H9 (cell line): ENCODE measurements at regions not wholly inside any gene's neighbourhood (a gene's known extent, or its start where the extent isn't known, plus 50 kb on each side); places are given as distances from the start of the nearest gene placed in this dataset.
"Not testable (repeated sequence)": the region's sequence is repeated elsewhere in the genome, so short reads cannot be mapped to it uniquely, and the experiment has no call there.

ENCODE experiments used
- DNase-seq: peaks from one replicate; pipeline ENCODE4 v3.0.0-alpha.2; 2017
- H2AFZ ChIP-seq: one replicate; pipeline ENCODE4 v1.6.1; 2013; ENCODE audit warnings: mild to moderate bottlenecking, low read length, control low read depth, moderate library complexity
- H2AK5ac ChIP-seq: 2 replicates; pipeline ENCODE4 v1.6.1; 2013; ENCODE audit warnings: low read length, control low read depth, mixed read lengths; ENCODE audit not compliant: insufficient read length
- H2BK120ac ChIP-seq: one replicate; pipeline ENCODE4 v1.6.1; 2013; ENCODE audit warnings: low read depth, mild to moderate bottlenecking, low read length, control low read depth, inconsistent platforms; ENCODE audit not compliant: poor library complexity, severe bottlenecking
- H2BK12ac ChIP-seq: 2 replicates; pipeline ENCODE4 v1.6.1; 2013; ENCODE audit warnings: low read length, control low read depth, mixed read lengths, low read depth; ENCODE audit not compliant: insufficient read length
- H2BK15ac ChIP-seq: 2 replicates; pipeline ENCODE4 v1.6.1; 2013; ENCODE audit warnings: low read depth, low read length, control low read depth
- H2BK20ac ChIP-seq: one replicate; pipeline ENCODE4 v1.6.1; 2013; ENCODE audit warnings: low read depth, mild to moderate bottlenecking, low read length, control low read depth, inconsistent platforms; ENCODE audit not compliant: poor library complexity, severe bottlenecking
- H2BK5ac ChIP-seq: 2 replicates; pipeline ENCODE4 v1.6.1; 2013; ENCODE audit warnings: low read length, control low read depth, mixed read lengths; ENCODE audit not compliant: insufficient read length
- H3K14ac ChIP-seq: 2 replicates; pipeline ENCODE4 v1.6.1; 2013; ENCODE audit warnings: low read length, control low read depth; ENCODE audit not compliant: insufficient read depth
- H3K18ac ChIP-seq: 2 replicates; pipeline ENCODE4 v1.6.1; 2013; ENCODE audit warnings: low read depth, mild to moderate bottlenecking, mixed read lengths, low read length, control low read depth; ENCODE audit not compliant: insufficient read length
- H3K23ac ChIP-seq: 2 replicates; pipeline ENCODE4 v1.6.1; 2013; ENCODE audit warnings: low read length, control low read depth, mixed read lengths, low read depth; ENCODE audit not compliant: insufficient read length
- H3K23me2 ChIP-seq: 2 replicates; pipeline ENCODE4 v1.6.1; 2013; ENCODE audit warnings: low read depth, mild to moderate bottlenecking, mixed read lengths, low read length, control low read depth; ENCODE audit not compliant: insufficient read length, poor library complexity, severe bottlenecking
- H3K27ac ChIP-seq: 2 replicates; pipeline ENCODE4 v1.5.1; 2013; ENCODE audit warnings: low read length, control low read depth, mixed read lengths, low read depth; ENCODE audit not compliant: insufficient read length
- H3K27me3 ChIP-seq: 2 replicates; pipeline ENCODE4 v1.6.1; 2013; ENCODE audit warnings: low read length, control low read depth, inconsistent platforms; ENCODE audit not compliant: insufficient read depth
- H3K4ac ChIP-seq: 2 replicates; pipeline ENCODE4 v1.6.1; 2013; ENCODE audit warnings: low read depth, mild to moderate bottlenecking, control low read depth, inconsistent platforms, low read length, moderate library complexity
- H3K4me1 ChIP-seq: 2 replicates; pipeline ENCODE4 v1.6.1; 2013; ENCODE audit warnings: low read length, control low read depth, inconsistent platforms; ENCODE audit not compliant: insufficient read depth
- H3K4me2 ChIP-seq: 2 replicates; pipeline ENCODE4 v1.6.1; 2013; ENCODE audit warnings: low read length, control low read depth, mixed read lengths; ENCODE audit not compliant: insufficient read length, insufficient read depth
- H3K56ac ChIP-seq: 2 replicates; pipeline ENCODE4 v1.6.1; 2013; ENCODE audit warnings: low read depth, mild to moderate bottlenecking, mixed read lengths, low read length, control low read depth; ENCODE audit not compliant: insufficient read length
- H3K79me1 ChIP-seq: 2 replicates; pipeline ENCODE4 v1.6.1; 2013; ENCODE audit warnings: low read depth, mild to moderate bottlenecking, moderate library complexity, low read length, control low read depth, inconsistent platforms; ENCODE audit not compliant: insufficient read depth, poor library complexity, severe bottlenecking
- H3K79me2 ChIP-seq: 2 replicates; pipeline ENCODE4 v1.6.1; 2013; ENCODE audit warnings: low read length, control low read depth, inconsistent platforms; ENCODE audit not compliant: insufficient read depth
- H3K9ac ChIP-seq: 2 replicates; pipeline ENCODE4 v1.6.1; 2013; ENCODE audit warnings: low read length, control low read depth, mixed read lengths; ENCODE audit not compliant: insufficient read length; ENCODE audit errors: extremely low read depth
- H3K9me3 ChIP-seq: one replicate; pipeline ENCODE4 v1.6.1; 2013; ENCODE audit warnings: low read depth, low read length, inconsistent platforms; ENCODE audit not compliant: control insufficient read depth
- H3T11ph ChIP-seq: one replicate; pipeline ENCODE4 v1.6.1; 2013; ENCODE audit warnings: mild to moderate bottlenecking, low read length, control low read depth, inconsistent platforms
- H4K20me1 ChIP-seq: one replicate; pipeline ENCODE4 v1.6.1; 2013; ENCODE audit not compliant: control insufficient read depth, insufficient read length, insufficient read depth
- H4K5ac ChIP-seq: 2 replicates; pipeline ENCODE4 v1.6.1; 2013; ENCODE audit warnings: low read depth, mild to moderate bottlenecking, mixed read lengths, low read length, control low read depth; ENCODE audit not compliant: insufficient read length
- H4K8ac ChIP-seq: replicated peaks from 2 replicates; pipeline ENCODE4 v1.6.1; 2013; ENCODE audit warnings: low read length, control low read depth, mixed read lengths, low read depth; ENCODE audit not compliant: insufficient read length
- H4K91ac ChIP-seq: 2 replicates; pipeline ENCODE4 v1.6.1; 2013; ENCODE audit warnings: low read depth, mild to moderate bottlenecking, moderate library complexity, mixed read lengths, low read length, control low read depth; ENCODE audit not compliant: insufficient read length
- H3K27ac Mint-ChIP-seq, 3 experiments: 2 replicates in 2 of 3; 3 replicates in 1 of 3; pipeline ENCODE4 v1.8.0; 2020 to 2021; ENCODE audit warnings: mixed read lengths in 3 of 3, mild to moderate bottlenecking in 1 of 3, moderate library complexity in 1 of 3
- H3K27me3 Mint-ChIP-seq: 2 replicates; pipeline ENCODE4 v1.8.0; 2021; ENCODE audit warnings: low read depth, mild to moderate bottlenecking, moderate library complexity, mixed read lengths
- H3K36me3 Mint-ChIP-seq, 3 experiments: 2 replicates in 2 of 3; 3 replicates in 1 of 3; pipeline ENCODE4 v1.8.0; 2020 to 2021; ENCODE audit warnings: low read depth in 3 of 3, mixed read lengths in 3 of 3; ENCODE audit not compliant: insufficient read depth in 1 of 3
- H3K4me1 Mint-ChIP-seq, 2 experiments: 2 replicates each; pipeline ENCODE4 v1.8.0; 2020; ENCODE audit warnings: mixed read lengths in 2 of 2
- H3K4me3 Mint-ChIP-seq, 2 experiments: 2 replicates in 1 of 2; 3 replicates in 1 of 2; pipeline ENCODE4 v1.8.0; 2020 to 2021; ENCODE audit warnings: mild to moderate bottlenecking in 2 of 2, mixed read lengths in 2 of 2, moderate library complexity in 1 of 2
- H3K9me3 Mint-ChIP-seq, 2 experiments: 2 replicates in 1 of 2; 3 replicates in 1 of 2; pipeline ENCODE4 v1.8.0; 2020; ENCODE audit warnings: mild to moderate bottlenecking in 2 of 2, mixed read lengths in 2 of 2, moderate library complexity in 1 of 2
- CTCF ChIP-seq: fragments of 200-600 bp; sonication (generic); conservative IDR thresholded peaks from 3 replicates; pipeline ENCODE4 v1.8.0; 2021; ENCODE audit warnings: antibody characterized with exemption, mild to moderate bottlenecking
- WGBS: extraction: QIAGEN DNeasy Blood & Tissue Kit; methylation state at CpG from one replicate; pipeline ENCODE4 v1.1.7; 2013; ENCODE audit warnings: missing lambda C conversion rate, low lambda C conversion rate, mixed read lengths; ENCODE audit not compliant: insufficient read length; ENCODE audit errors: extremely low coverage; 5-methylcytosine and 5-hydroxymethylcytosine counted together

DNA sequence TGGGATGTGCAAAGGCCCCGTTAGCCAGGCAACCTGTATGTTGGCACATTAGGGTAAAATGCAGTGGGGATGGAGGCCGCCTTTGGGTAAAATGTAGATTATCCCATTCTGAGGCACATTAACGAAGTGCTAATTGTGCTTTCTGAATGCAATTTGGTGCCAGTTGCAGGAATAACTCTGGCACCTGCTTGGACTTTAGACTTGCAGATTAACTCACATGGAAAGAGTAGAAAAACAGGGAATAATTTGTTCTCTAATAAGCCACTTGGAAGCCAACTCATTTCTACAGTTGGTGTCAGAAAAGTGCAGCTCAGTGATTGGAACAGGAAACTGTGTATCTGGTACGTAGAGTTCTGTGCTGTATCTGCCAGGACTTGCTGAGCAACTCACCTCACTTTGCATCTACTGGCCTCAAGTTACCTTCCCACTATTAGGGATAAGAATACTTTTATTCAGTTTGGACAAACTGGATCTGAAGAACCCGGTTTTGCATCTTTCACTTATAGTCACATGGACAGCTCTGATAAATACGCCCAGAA is 377.4 kb upstream of the PODXL start:
- Mint-ChIP-seq H3K27me3 (peaks cover 22% of the 10 kb centered on the region), H3K4me1 (no peaks in the 10 kb centered on the region), H3K4me3 (no peak overlapping the region), H3K9me3 (no peaks in the 10 kb centered on the region), H3K36me3 (no peaks in the 10 kb centered on the region), H3K27ac (no peak overlapping the region)
- no peaks in the 10 kb centered on the region for H3K9me3 ChIP-seq
- no peak overlapping the region for H2BK120ac ChIP-seq
- no CpG with 5 or more reads among the region's 6 CpGs for WGBS
- no peak overlapping the region for H3K4ac ChIP-seq
- H4K20me1 ChIP-seq, result no peaks in the 10 kb centered on the region
- H3K27me3 ChIP-seq, result no peaks in the 10 kb centered on the region
- no peak for DNase-seq
- no peak overlapping the region for H3K14ac ChIP-seq
- no peaks in the 10 kb centered on the region for H3K79me1 ChIP-seq
- TF ChIP-seq CTCF, result no peak
- H4K91ac ChIP-seq, result no peak overlapping the region
- no peak overlapping the region for H3K56ac ChIP-seq
- no peak overlapping the region for H3K4me2 ChIP-seq
- H2AK5ac ChIP-seq, result no peak overlapping the region
- H3K23me2 ChIP-seq, result no peaks in the 10 kb centered on the region
- H2BK5ac ChIP-seq, result no peak overlapping the region
- H3K27ac ChIP-seq, result no peak overlapping the region
- no peaks in the 10 kb centered on the region for H3K4me1 ChIP-seq
- H3K23ac ChIP-seq, result no peak overlapping the region
- H2BK15ac ChIP-seq, result no peak overlapping the region
- no peak overlapping the region for H2BK12ac ChIP-seq
- no peak overlapping the region for H4K8ac ChIP-seq
- H2AFZ ChIP-seq, result no peak overlapping the region
- H2BK20ac ChIP-seq, result no peak overlapping the region
- no peak overlapping the region for H4K5ac ChIP-seq
- H3T11ph ChIP-seq, result no peak overlapping the region
- H3K79me2 ChIP-seq, result no peaks in the 10 kb centered on the region
- H3K9ac ChIP-seq, result no peak overlapping the region
- no peak overlapping the region for H3K18ac ChIP-seq

- H2BK5ac ChIP-seq, H3K4me1 Mint-ChIP-seq, H3K23ac ChIP-seq, H3K9me3 Mint-ChIP-seq, H3K79me2 ChIP-seq, H3K4me1 ChIP-seq, H2AK5ac ChIP-seq, H4K91ac ChIP-seq, H2BK20ac ChIP-seq, H3K9me3 ChIP-seq, H3K4ac ChIP-seq, H2BK15ac ChIP-seq, H3K36me3 Mint-ChIP-seq, H2AFZ ChIP-seq, H3K27ac Mint-ChIP-seq, H3K23me2 ChIP-seq, H4K5ac ChIP-seq, H3T11ph ChIP-seq, H3K14ac ChIP-seq, H4K8ac ChIP-seq, H3K18ac ChIP-seq, DNase-seq, H3K79me1 ChIP-seq, H3K56ac ChIP-seq, H2BK12ac ChIP-seq, H3K4me2 ChIP-seq, H3K4me3 Mint-ChIP-seq, H2BK120ac ChIP-seq, H3K27me3 ChIP-seq, H4K20me1 ChIP-seq, H3K27ac ChIP-seq, H3K9ac ChIP-seq: not testable (repeated sequence)
- peaks cover 22% of the 10 kb centered on the region for H3K27me3 Mint-ChIP-seq
- WGBS, result no CpG with 5 or more reads among the region's 2 CpGs
Measured at GRCh38 chr7:131933219-131933618, 376.8 kb upstream of the PODXL start.
